Occipital lobe (tissue), 1 donor: ENCODE measurements at regions not wholly inside any gene's neighbourhood (a gene's known extent, or its start where the extent isn't known, plus 50 kb on each side); places are given as distances from the start of the nearest gene placed in this dataset.
"Not testable (repeated sequence)": the region's sequence is repeated elsewhere in the genome, so short reads cannot be mapped to it uniquely, and the experiment has no call there.

Source experiments
- DNase-seq: peaks from one replicate; lab custom pipeline; 2025; lab: John Stamatoyannopoulos, UW

- peak; percentile 72 for DNase-seq
Measured at GRCh38 chr3:82509951-82510603, 748.6 kb upstream of the GBE1 start.

GRCh38 chr3:82509106-82509842 is 747.8 kb upstream of the GBE1 start:
- no peak for DNase-seq

DNA sequence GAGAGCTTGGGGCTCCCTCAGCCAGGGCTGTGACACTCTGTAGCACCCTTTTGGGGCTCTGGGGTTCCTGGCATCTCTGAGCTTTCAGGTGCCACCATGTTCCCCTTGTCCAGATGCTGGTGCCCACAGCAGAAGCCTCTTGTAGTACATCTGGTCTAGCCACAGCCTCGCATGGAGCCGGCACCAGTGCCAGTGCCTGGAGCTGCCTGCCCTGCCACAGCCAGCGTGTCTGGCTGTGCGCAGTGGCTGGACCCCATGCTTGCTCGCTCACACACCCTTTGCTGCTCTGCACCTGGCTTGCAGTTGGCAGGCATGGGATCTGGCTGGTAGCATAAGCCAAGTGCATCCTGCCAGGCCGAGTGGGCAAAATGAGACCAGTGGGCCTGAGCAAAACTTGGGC is 744.8 kb upstream of the GBE1 start:
- DNase-seq, result no peak

DNA sequence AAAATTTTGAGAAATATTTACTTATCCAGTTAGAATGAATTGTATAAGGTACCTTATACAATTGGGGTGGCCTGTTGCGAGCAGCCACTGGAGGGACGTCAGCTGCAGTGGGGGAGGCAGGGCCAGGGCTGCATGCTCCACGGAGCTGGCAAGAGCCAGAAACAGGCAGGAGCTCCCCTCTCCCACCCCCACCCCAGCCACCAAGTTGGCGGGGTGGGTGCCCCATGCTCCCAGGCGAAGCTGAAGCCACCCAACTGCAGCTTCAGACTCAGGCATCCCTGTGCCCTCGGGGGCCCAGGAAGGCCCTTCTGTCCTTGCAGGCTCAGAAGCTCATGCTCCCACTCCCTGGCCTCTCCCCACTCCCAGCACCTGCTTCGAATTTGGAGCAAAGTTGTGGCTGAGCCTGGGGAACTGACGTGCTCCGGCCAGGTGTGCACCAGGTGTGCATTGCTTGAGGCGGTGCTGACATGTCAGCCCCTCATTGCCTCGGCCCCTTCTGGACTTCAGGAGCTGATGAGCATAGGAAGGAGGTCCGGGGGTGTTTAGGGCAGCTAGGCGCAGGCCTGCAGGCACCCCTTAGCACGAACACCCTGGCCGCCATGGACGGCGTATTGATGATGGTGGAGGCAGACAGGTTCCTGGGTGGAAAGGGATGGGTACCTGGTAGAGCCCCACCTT is 743.8 kb upstream of the GBE1 start:
- DNase-seq, result no peak

- no peak for DNase-seq
Measured at GRCh38 chr3:82498186-82498585, 736.7 kb upstream of the GBE1 start.

GRCh38 chr3:82496890-82497560 is 735.6 kb upstream of the GBE1 start:
- no peak for DNase-seq

GRCh38 chr3:82495655-82496054 is 734.2 kb upstream of the GBE1 start:
- DNase-seq, result no peak

GRCh38 chr3:82494977-82495489 is 733.6 kb upstream of the GBE1 start:
- no peak for DNase-seq

DNA sequence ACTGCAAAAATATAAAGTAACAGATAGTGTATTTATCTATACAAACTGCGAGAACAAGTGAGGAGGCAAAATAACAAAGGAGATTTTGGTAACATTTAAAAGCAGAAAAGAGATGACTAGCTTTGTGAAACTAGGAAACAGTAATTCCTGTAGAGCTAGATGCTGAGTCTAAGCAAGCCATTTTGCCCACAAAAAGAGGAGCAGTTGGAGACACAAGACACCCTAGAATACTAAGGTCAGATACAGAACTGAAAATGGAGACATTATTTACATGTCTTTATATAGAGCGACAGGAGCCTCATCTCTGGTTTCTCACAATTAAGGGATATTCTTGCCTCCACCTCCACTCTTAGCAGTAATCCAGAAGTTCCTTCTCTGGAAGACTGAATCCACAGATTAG is 732.4 kb upstream of the GBE1 start:
- DNase-seq, result no peak

- DNase-seq, result no peak
Measured at GRCh38 chr3:82475306-82475705, 713.9 kb upstream of the GBE1 start.

DNA sequence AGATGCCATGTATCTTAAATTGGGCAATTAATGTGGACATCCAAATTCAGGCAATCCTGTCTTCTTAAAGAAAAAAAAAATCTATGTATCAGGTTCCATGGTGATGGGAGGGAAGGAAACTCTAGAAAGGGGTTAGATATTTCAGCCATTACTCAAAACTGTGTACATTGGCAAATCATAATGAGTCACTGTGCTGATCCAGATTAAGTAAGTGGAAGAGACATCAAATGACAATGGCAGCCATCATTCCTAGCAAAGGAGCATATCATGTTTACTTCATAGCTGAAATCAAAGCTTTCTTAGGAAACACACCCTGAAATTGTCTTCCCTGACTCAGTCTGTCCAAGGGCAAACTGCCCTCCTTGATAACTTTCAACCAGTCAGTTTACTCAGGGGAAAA is 713.3 kb upstream of the GBE1 start:
- DNase-seq, result no peak

DNA sequence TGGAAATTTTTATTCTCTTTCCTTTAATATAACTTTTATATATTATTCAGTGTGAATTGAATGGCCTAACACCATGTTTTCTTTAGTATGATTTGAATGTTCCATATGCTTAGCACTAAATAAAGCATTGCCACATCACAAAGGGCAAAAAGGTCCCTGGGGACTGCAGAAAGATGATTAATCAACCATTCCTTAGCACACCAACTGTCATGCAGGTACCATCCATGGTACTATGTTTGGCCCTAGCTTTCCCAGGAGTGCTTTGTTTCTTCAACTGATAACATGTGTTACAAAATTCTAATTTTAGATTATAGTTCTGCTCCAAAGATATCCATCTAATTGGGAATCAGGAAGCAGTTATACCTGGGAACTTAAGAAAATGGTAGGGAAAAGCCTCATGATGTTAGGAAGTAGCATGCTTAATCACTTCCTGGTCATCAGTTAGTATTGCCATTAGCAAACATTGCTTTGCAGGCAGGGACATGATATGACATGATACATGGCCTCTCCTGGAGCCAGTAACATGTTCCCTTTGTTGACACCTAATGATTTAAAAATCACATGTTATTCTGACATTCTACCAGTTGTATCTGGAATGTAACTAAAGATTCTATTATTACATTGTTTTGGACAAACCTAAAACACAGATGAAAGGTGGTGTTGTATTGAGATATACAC is 712.6 kb upstream of the GBE1 start:
- DNase-seq, result no peak

GRCh38 chr3:82467051-82467450 is 705.6 kb upstream of the GBE1 start:
- no peak for DNase-seq

GRCh38 chr3:82462977-82463376 is 701.5 kb upstream of the GBE1 start:
- DNase-seq, result no peak

DNA sequence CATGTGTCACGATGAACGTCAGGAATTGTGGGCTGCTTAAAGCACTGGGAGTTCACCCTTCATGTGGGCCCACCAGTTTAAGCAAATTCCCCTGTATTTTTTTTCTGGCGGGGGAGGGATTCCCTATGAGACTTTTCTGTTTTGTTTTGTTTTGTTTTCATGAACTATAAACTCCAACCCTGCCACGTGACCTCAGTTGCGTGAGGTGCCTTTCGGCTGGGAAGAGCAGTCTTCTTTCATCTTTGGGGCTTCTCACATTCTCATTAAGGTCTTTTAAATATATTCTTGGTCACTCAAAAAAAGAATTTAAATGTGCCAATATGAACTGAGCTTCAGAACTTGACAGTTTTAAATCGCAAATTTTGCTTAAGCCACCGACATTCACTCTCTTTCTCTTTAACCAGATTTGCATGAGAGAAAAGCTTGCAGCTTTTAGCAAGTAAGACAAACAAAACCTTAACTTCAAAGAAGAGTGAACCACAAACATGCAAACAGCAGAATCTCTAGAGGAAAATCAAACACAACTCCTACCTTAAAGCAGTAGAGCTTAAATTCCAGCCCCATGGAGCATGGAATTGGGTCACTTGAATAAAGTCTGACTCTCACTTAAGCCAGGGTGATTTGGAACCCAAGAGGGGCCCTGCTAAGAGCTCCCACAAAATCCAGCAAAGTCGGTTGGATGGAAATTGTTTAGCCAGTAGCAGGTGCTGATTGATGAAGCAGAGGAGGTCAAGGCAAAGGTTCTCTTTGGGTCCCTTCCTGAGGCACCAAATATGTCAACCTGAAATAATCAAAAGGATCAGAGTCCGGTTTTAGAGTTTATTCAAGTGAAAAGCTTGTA is 699.8 kb upstream of the GBE1 start:
- no peak for DNase-seq

DNA sequence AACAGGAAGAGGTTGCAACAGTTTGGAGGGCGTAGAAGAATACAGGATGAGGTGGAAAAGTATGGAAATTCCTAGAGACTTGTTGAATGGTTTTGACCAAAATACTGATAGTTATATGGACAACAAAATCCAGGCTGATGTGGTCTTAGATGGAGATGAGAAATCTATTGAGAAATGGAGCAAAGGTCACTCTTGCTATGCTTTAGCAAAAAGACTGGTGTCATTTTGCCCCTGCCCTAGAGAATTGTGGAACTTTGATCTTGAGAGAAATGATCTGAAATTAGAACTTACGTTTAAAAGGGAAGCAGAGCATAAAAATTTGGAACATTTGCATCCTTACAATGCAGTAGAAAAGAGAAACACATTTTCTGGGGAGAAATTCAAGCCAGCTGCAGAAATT is 686.9 kb upstream of the GBE1 start:
- DNase-seq, result no peak

DNA sequence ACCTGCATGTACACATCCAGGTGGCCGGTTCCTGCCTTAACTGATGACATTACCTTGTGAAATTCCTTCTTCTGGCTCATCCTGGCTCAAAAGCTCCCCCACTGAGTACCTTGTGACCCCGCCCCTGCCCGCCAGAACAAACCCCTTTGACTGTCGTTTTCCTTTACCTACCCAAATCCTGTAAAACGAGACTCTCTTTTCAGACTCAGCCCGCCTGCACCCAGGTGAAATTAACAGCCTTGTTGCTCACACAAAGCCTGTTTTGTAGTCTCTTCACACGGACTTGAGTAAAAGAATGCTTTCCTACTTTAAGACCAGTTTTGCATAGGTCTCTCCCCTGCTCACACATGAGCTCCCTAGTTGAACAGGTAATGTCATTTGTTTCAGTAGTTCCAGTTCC is 667.4 kb upstream of the GBE1 start:
- not testable (repeated sequence) for DNase-seq

DNA sequence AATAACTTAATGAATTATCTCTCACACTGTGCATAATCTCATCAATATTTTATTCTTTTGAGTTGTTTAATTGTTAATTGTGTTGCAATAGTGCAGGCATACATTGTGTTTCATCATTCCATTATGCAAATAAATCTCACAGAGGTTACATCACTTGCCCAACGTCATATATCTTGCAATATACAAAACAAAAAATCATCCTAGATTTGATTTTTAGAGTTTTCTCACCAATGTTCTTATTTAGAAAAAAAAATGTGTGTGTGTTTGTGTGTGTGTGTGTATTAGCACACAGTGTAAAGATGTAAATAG is 662.5 kb upstream of the GBE1 start:
- no peak for DNase-seq

DNA sequence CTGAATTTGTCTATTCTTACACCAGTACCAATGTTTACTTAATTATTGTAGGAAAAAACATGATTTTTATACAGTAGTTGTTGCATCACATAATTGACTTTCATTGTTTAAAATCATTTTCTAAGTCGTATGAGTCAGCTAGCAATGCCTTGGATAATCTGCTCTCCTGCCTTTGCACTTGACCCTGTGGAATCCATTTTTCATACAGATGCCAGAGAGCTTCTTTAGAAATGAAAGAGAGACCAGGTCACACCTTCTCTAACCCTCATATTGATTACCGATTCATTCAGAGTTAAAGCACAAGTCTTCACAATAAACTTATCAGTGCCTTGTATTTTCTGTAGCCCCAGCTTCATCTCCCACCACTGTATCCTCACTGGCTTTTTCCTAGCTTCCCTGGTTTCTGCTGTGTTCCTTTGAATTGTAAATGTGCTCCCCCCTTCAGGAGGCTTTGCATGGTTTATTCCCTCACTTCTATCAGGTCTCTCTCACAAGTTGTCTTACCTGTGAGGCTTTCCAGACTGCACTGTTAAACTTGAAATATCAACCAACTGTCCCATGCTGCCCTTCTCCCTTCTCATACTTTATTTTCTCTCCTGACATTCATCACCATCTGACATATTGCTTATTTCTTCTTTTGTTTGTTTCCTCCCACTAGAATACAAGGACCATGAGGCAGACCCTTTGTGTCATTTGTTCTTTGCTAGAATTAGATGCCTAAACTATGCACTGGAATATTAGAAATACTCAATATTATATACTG is 662.0 kb upstream of the GBE1 start:
- no peak for DNase-seq

- no peak for DNase-seq
Measured at GRCh38 chr3:82416830-82417229, 655.4 kb upstream of the GBE1 start.
